SHP77 treated with DMSO at 0.1 percent for 48 hours (cell line): ENCODE measurements at regions not wholly inside any gene's neighbourhood (a gene's known extent, or its start where the extent isn't known, plus 50 kb on each side); places are given as distances from the start of the nearest gene placed in this dataset.
"Not testable (repeated sequence)": the region's sequence is repeated elsewhere in the genome, so short reads cannot be mapped to it uniquely, and the experiment has no call there.

Experiments used
- DNase-seq: peaks from one replicate; lab custom pipeline; 2025; lab: John Stamatoyannopoulos, UW

- DNase-seq = no peak
These were observed 62.1 kb upstream of the TEKT1 start for GRCh38 chr17:6893382-6894205.

DNA sequence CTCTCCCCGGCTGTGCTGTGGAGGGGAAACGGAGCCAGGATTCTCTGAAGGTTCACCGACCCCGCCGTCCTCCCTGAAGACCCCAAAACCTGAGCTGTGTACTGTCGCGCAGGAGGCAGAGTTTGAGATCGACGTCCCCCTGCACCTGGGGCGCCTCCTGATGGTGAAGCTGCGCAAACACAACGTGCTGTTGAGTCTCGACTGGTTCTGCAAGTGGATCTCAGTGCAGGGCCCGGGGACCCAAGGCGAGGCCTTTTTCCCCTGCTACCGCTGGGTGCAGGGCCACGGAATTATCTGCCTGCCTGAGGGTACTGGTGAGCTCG lies 62.6 kb upstream of the TEKT1 start:
- no peak for DNase-seq

GRCh38 chr17:6901086-6901485 lies 69.6 kb upstream of the TEKT1 start:
- DNase-seq = no peak

DNA sequence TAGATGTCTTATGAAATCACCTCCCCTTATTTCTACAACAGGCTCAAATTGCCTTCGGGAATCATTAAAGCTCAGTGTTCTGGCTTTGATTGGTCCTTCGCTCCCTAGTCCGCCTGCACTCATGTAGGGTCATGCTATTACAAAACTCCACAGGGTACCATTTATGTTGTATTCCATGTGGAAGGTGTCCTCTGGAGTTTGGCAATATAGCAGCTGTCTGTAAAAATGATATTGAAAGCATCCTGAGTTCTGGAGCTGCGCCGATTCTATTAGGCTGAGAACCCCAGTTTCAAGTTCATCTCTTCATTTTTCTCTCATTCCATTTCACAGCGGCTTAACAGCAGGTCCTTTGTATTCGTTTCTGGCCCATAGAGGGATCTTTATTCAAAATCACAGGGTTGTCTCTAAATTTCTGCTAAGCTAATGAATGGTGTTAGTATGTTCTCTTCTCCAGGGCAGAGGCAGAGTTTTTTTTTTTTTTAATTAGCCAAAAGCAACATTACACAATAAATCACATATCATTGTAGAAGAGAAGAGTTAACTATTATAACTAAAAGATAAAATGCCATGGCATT lies 71.9 kb upstream of the TEKT1 start:
- no peak for DNase-seq

DNA sequence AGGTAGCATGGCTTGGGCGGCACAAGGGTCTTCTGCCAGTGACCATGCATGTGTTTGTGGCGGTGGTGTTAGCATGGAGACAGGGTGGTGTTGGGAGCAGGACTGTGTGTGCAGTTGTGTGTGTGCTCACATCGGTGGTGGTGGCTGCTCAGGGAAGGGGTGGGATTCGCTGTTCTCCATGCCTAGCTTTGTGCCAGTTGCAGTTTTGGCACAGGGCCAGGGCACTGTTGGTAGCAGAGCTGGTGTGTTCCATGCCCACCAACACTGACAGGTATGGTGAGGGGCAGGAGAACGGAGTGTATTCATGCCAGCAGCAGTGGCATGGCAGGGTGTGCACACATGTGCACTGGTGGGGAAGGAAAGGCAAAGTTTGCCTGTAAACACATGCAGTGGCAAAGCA lies 77.3 kb upstream of the TEKT1 start:
- DNase-seq = no peak

- peak; percentile 15 for DNase-seq
These were observed 79.6 kb upstream of the TEKT1 start for GRCh38 chr17:6910987-6911603.

DNA sequence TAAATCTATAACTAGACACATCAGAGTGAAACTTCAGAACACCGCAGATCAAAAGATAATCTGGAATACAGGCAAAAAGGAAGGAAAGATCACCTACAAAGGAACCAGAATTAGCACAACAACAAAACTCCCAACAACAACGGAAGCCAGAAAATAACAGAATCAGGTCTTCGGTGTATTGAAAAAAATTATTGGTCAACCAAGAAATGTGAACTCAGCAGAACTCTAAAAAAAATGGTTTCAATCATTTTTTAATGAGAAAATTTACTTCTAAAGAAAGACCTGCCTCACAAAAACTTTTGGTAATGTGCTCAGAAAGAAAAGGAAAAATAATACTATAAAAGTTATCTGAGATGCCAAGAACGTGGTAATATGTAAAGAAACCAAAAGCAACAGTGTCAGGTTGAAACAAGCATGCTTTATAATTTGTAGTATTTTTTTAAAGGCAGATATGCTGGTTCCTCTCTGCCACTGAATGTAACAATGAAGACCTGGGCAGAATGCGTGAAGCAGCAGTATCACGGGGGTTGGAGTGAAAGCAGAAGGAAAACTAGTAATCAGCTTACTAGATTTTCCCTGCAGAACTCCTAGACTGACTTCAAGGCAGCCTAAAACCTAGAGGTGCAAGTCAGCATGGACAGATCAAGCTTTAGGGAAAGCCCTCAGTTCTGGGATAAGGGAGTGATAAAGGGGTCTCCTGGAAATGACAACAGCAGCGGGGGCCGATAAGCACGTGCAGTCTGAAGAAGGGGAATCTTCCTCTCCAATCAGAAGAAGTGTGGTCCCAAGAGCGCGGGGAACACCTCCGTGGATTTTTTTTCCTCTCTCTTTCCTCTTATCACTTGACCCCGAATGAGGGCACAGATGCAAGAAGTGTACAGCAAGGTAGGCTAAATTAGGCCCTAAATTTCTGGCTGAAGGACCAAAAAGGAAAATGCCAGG lies 80.9 kb upstream of the TEKT1 start:
- no peak for DNase-seq

- peak; percentile 62 for DNase-seq
These were observed 82.0 kb upstream of the ALOX12 start for GRCh38 chr17:6913608-6914443.

GRCh38 chr17:6914711-6915110 lies 81.1 kb upstream of the ALOX12 start:
- peak; percentile 20 for DNase-seq

GRCh38 chr17:6915620-6916019 lies 80.2 kb upstream of the ALOX12 start:
- DNase-seq = no peak

GRCh38 chr17:6919158-6919557 lies 76.7 kb upstream of the ALOX12 start:
- DNase-seq = no peak

- DNase-seq = no peak
These were observed 72.5 kb upstream of the ALOX12 start for GRCh38 chr17:6923385-6923784.

DNA sequence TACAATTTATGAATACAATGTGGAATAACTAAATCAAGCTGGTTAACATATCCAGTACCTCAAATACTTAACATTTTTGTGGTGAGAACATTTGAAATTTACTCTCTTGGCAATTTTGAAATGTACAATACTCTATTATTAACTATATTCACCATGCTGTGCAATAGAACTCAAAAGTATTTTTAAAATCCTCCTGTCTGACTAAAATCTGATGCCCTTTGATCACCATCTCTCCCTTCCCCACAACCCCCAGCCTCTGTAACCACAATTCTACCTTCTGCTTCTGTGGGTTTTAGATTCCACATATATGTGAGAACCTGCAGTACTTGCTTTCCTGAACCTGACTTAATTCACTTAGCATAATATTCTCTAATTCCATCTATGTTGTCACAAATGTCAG lies 71.6 kb upstream of the ALOX12 start:
- DNase-seq = no peak

- no peak for DNase-seq
These were observed 69.2 kb upstream of the ALOX12 start for GRCh38 chr17:6926667-6927066.

DNA sequence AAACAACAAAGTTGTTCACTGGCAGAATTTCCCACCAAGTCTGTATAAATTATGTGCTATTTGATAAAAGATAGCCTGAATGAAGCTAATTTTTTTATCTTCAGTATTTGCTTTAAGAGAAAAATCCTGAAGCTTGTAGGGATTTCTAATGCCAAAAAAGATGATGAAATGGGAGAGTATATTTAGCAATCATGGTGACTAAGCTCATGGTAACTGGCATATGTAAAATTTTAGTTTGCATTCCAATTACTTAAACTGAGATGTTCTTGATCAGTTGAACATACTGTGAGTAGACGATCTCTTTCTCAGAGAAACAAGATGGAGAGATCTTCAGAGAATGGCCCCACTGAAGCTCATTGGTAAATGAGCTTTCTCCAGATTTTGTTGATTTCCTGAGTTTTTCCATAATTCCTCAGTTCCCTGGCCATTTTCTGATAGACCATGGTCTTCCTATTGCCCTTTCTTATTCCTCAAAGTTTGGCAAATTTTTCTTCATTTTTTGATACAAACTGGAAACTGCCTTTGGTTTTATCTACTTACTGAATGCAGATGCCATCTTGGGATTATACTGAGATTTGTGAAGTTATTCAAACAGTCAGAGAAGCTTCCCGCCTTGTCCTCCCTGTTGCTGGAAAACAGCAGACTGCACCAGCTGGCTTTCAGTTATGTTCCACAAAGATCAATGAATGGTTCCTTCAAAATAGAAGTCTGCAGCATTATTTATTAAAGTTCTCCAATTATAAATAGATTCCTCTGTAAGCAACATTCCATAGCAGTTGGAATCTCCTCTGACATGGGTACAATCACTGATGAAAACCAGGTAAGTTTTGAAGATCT lies 68.3 kb upstream of the ALOX12 start:
- DNase-seq = no peak

GRCh38 chr17:6928193-6928592 lies 67.7 kb upstream of the ALOX12 start:
- DNase-seq = no peak

DNA sequence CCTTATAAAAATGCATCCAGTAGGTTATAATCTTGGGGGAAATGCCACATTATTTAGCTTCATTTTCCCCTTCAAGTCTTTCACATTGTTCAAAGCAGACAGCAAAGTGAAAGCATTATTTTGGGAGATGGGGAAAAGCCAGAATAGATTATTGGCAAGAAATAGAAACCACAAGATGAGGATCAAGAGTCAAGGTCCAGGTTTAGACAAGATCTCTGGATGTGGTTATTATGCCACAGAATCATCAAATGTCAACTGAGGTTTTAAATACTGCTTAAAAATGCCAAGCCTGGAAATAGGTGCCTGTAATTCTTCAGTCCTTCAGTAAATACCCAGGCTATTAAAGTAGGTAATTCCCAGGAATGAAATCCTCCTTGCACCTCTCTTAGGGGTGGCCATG lies 65.1 kb upstream of the ALOX12 start:
- no peak for DNase-seq

DNA sequence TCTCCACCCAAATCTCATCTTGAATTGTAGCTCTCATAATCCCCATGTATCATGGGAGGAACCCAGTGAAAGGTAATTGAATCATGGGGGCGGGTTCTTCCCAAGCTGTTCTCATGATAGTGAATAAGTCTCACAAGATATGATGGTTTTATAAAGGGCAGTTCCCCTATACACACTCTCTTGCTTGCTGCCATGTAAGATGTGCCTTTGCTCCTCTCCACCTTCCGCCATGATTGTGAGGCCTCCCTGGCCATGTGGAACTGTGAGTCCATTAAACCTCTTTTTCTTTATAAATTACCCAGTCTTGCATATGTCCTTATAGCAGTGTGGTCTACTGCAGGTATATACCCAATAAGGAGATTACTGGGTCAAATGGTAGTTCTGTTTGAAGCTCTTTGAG lies 61.3 kb upstream of the ALOX12 start:
- DNase-seq = not testable (repeated sequence)

GRCh38 chr17:6936370-6937028 lies 59.4 kb upstream of the ALOX12 start:
- no peak for DNase-seq

GRCh38 chr17:6938637-6939036 lies 57.2 kb upstream of the ALOX12 start:
- DNase-seq = no peak
